Thoracic aorta (tissue), 2 donors: ENCODE measurements at regions not wholly inside any gene's neighbourhood (a gene's known extent, or its start where the extent isn't known, plus 50 kb on each side); places are given as distances from the start of the nearest gene placed in this dataset.
A peak's percentile ranks its signal among the peaks of the same experiment; 100 is the strongest.

Source experiments
- ATAC-seq: fragments of 150-250 bp; one replicate; pipeline ENCODE4 v1.8.0; 2017; ENCODE audit warnings: low read depth; ENCODE audit not compliant: insufficient number of reproducible peaks, low FRiP score
- DNase-seq: peaks from one replicate; pipeline ENCODE4 v3.0.0-alpha.2; 2020; ENCODE audit warnings: low spot score
- H3K27ac ChIP-seq, 2 donors: fragments of 200-600 bp; sonication (generic); 1 replicate in 1 of 2; 2 replicates in 1 of 2; pipeline ENCODE4 v1.5.1; 2016; ENCODE audit warnings: mild to moderate bottlenecking in 2 of 2, moderate library complexity in 2 of 2
- H3K27me3 ChIP-seq: fragments of 200-600 bp; sonication (generic); replicated peaks from 2 replicates; pipeline ENCODE4 v1.6.0; 2016; ENCODE audit warnings: mild to moderate bottlenecking; ENCODE audit not compliant: insufficient read depth
- H3K36me3 ChIP-seq: fragments of 200-600 bp; sonication (generic); one replicate; pipeline ENCODE4 v1.5.1; 2016
- H3K4me1 ChIP-seq, 2 donors: fragments of 200-600 bp; sonication (generic); 1 replicate in 1 of 2; 2 replicates in 1 of 2; pipeline versions ENCODE4 v1.5.1 to v1.6.0; 2016; ENCODE audit warnings: low read depth in 2 of 2, mild to moderate bottlenecking in 1 of 2; ENCODE audit not compliant: control insufficient read depth in 1 of 2
- H3K4me3 ChIP-seq: fragments of 200-600 bp; sonication (generic); 2 replicates; pipeline ENCODE4 v1.5.1; 2016; ENCODE audit warnings: mild to moderate bottlenecking
- H3K9me3 ChIP-seq: fragments of 200-600 bp; sonication (generic); 2 replicates; pipeline ENCODE4 v1.5.1; 2016
- CTCF ChIP-seq: fragments of 200-600 bp; sonication (generic); IDR thresholded peaks from one replicate; pipeline ENCODE4 v1.5.1; 2019; ENCODE audit warnings: antibody characterized with exemption

GRCh38 chr1:37323486-37324377 lies 150.6 kb upstream of the ZC3H12A start:
- Histone ChIP-seq H3K27ac (no peak overlapping the region), H3K9me3 (peaks cover 4% of the 10 kb centered on the region), H3K4me1 (no peaks in the 10 kb centered on the region), H3K36me3 (no peaks in the 10 kb centered on the region), H3K4me3 (no peak overlapping the region), H3K27me3 (no peaks in the 10 kb centered on the region)
- no peak for ATAC-seq
- peak; percentile 26 for TF ChIP-seq CTCF
- DNase-seq = no peak

GRCh38 chr1:37325010-37325409 lies 149.4 kb upstream of the ZC3H12A start:
- Histone ChIP-seq H3K27ac (no peak overlapping the region), H3K4me3 (no peak overlapping the region), H3K4me1 (no peaks in the 10 kb centered on the region), H3K27me3 (no peaks in the 10 kb centered on the region), H3K36me3 (no peaks in the 10 kb centered on the region), H3K9me3 (peaks cover 4% of the 10 kb centered on the region)
- no peak for TF ChIP-seq CTCF
- ATAC-seq (no peak), DNase-seq (no peak)

- H3K36me3 ChIP-seq = no peaks in the 10 kb centered on the region
- ATAC-seq (no peak), DNase-seq (no peak)
- no peak for TF ChIP-seq CTCF
- peaks cover 4% of the 10 kb centered on the region for H3K9me3 ChIP-seq
- H3K4me1 ChIP-seq = no peaks in the 10 kb centered on the region
- no peak overlapping the region for H3K4me3 ChIP-seq
- no peaks in the 10 kb centered on the region for H3K27me3 ChIP-seq
- no peak overlapping the region for H3K27ac ChIP-seq
Measured at GRCh38 chr1:37325509-37326437, 148.6 kb upstream of the ZC3H12A start.

GRCh38 chr1:37332126-37332525 lies 142.3 kb upstream of the ZC3H12A start:
- Histone ChIP-seq H3K27ac (no peak overlapping the region), H3K4me1 (no peaks in the 10 kb centered on the region), H3K27me3 (no peaks in the 10 kb centered on the region), H3K36me3 (no peaks in the 10 kb centered on the region), H3K4me3 (no peak overlapping the region), H3K9me3 (no peaks in the 10 kb centered on the region)
- ATAC-seq = no peak
- no peak for TF ChIP-seq CTCF
- DNase-seq = no peak

GRCh38 chr1:37338658-37339057 lies 135.7 kb upstream of the ZC3H12A start:
- DNase-seq = no peak
- no peak for ATAC-seq
- no peaks in the 10 kb centered on the region for H3K9me3 ChIP-seq
- H3K36me3 ChIP-seq = no peaks in the 10 kb centered on the region
- no peak overlapping the region for H3K27ac ChIP-seq
- no peak for TF ChIP-seq CTCF
- no peak overlapping the region for H3K4me3 ChIP-seq
- H3K27me3 ChIP-seq = no peaks in the 10 kb centered on the region
- H3K4me1 ChIP-seq = no peaks in the 10 kb centered on the region
